NCI-H446 (cell line): ENCODE measurements at regions not wholly inside any gene's neighbourhood (a gene's known extent, or its start where the extent isn't known, plus 50 kb on each side); places are given as distances from the start of the nearest gene placed in this dataset.
A peak's percentile ranks its signal among the peaks of the same experiment; 100 is the strongest.
"Not testable (repeated sequence)": the region's sequence is repeated elsewhere in the genome, so short reads cannot be mapped to it uniquely, and the experiment has no call there.

Experiments used
- DNase-seq, 2 experiments: peaks; one replicate each; lab custom pipeline; 2025; lab: John Stamatoyannopoulos, UW

GRCh38 chr11:86861810-86862209 is 61.5 kb downstream of the PRSS23 start:
- no peak for DNase-seq

GRCh38 chr11:86863476-86863875 is 63.1 kb downstream of the PRSS23 start:
- DNase-seq, result no peak

DNA sequence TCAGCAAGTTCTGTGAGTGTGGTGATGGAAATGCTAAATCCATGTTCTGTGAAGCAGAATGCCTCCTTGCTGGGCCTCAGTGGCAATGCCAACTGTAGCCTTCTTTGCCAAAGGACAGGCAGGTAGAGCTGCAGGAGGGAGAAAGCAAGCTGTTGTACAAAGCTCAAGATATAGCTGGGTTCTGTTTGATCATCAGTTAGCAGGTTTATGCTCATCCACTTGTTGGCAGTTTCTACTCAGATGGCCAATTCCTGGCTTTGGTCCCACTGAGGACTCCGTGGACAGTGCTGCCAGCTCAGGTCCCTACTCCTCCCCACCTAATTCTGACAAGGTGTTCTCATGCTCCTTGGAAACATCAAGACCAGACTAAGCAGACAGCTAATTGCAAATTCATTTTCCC is 65.1 kb downstream of the PRSS23 start:
- peak in 1 of 2 experiments; percentile 40 for DNase-seq

DNA sequence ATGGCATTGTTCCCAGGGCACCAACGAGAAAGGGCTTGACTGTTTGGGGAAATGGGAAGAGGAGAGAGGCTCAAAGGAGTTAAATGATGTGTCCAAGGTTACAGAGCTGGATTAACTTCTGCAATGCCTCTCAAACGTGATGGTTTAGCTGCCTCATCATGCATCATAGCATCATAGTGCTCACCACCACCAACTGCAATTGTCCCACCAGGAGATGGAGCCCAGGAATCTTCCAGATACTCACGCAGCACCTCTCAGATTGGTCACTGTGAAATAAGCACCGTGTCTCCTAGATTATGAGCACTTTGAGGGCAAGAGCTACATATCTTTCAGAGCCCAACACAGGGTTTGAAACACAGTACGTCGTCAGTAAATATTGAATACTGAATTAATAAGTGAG is 69.2 kb downstream of the PRSS23 start:
- DNase-seq, result no peak

DNA sequence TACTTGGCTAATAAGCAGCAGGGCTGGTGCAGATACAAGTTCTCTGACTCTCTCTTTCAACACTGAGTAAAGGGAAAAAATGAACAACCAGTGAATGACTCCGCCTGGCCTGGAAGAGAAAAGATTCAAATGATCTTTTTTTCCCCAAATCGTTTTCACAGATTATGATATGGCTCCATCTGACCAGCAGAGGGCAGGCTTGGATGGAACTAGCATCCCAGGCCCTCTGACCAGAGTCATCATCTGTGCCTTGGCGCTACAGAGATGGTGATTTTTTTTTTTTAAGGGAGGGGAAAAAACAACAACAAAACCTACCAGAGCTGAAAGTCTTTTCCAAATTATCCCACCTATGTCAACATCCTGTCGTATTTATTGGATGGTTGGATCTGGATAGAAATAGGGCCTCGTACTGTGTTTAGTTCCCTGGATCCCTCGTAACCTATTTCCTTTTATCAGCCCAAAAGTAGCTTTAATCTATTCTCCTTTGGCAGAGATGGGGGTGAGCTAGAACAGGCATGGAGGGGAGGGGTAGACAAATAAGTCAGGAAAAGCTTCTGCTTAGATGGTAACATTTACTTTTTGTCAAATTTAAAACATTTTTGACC is 69.7 kb downstream of the PRSS23 start:
- peak; percentile 52 to 73 for DNase-seq

GRCh38 chr11:86873573-86874083 is 73.3 kb downstream of the PRSS23 start:
- no peak for DNase-seq

DNA sequence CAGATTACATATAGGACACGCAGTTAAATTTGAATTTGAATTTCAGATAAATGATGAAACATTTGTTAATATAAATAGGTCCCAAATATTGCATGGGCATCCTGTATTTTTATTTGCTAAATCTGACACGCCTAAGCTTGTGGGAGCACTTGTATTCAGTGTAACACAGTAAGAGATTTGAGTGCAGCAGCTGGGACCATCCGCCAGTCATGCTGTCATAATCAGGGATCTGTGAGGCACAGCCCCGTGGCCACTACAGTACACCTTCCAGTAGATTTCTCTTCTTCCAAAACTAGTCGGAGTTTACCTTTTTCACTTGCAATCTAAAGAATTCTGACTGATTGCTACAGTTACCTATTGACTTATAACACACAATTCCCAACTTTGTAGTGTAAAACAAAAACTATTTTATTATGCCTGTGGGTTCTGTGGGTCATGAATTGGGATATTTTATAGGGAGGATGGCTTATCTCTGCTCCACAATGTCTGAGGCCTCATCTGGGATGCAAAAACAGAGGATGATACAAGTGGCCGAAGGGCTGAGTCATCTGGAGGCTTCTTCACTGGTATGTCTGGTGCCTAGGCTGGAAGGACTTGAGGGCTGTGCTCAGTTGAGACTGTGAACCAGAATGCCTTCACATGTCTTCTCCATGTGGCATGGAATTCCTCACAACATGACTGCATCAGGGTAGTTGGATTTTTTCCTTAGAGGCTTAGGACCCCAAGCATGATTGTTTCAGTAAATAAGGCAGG is 74.1 kb downstream of the PRSS23 start:
- DNase-seq, result no peak

DNA sequence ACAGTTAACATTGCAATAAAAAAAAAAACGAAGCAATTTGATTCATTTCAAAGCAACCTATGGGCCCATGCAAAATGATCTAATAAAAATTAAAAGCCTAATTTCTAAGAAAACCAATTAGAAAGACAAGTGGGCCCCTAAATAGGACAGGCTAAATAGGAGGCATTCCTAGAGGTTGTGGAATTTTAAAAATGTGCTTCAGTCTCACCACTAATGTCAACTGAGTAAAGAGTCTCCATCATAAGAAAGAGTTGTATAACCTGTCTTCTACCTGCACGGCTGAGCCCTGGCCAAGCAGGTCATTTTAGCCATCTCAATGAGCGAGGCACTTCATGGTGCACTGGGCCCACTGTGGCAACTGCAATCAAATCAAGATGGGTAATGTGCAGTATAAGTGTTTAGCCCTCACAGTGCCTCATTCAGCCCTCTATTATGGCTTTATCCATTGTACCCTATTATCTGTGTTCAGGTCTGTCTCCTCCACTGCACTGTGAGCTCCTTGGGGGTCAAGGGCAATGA is 76.4 kb downstream of the PRSS23 start:
- no peak for DNase-seq

DNA sequence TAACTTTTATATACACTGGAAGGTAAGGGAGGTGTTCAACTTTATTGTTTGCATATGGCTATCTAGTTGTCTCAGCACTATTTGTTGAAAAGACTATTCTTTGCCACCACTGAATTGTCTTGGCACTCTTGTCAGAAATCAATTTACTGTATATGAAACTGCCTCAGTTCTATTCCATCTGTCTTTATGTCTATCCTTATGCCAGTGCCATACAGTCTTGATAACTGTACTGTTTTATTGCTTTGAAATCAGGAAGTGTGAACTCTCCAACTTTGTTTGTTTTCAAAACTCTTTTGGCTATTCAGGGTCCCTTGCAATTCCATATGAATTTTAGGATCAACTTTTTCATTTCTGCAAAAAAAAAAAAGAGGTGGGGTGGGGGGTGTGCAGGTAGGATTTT is 77.2 kb downstream of the PRSS23 start:
- DNase-seq, result peak in 1 of 2 experiments; percentile 5

DNA sequence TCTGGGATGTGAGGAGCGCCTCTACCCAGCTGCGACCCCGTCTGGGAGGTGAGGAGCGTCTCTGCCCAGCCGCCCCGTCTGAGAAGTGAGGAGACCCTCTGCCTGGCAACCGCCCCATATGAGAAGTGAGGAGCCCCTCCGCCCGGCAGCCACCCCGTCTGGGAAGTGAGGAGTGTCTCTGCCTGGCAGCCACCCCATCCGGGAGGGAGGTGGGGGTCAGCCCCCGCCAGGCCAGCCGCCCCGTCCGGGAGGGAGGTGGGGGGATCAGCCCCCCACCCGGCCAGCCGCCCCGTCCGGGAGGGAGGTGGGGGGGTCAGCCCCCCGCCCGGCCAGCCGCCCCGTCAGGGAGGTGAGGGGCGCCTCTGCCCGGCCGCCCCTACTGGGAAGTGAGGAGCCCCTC is 76.0 kb downstream of the FZD4 start:
- DNase-seq, result not testable (repeated sequence)

- DNase-seq, result peak in 1 of 2 experiments; percentile 12
These were observed 69.9 kb downstream of the FZD4 start for GRCh38 chr11:86885311-86885710.

- peak; percentile 20 to 37 for DNase-seq
These were observed 66.8 kb downstream of the FZD4 start for GRCh38 chr11:86888164-86889000.

GRCh38 chr11:86889001-86889341 is 66.2 kb downstream of the FZD4 start:
- no peak for DNase-seq

DNA sequence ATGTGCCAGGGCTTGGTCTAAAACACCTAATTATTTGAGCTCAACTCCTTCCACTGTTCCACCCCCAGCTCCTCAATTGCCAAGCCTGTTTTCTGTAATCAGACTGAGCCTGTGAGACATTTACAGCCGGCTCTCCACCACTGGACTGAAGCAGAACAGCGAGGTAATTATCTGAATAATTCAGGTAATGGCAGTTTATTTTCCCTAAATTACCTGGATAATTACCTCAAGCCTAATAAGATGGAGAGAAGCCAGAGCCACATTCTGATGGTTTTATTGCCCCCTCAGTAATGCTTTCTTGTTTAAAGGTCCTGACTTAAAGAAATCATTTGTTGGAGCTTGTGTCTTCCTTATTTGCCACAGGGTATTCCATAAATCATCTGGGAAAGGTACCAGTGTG is 64.2 kb downstream of the FZD4 start:
- no peak for DNase-seq

DNA sequence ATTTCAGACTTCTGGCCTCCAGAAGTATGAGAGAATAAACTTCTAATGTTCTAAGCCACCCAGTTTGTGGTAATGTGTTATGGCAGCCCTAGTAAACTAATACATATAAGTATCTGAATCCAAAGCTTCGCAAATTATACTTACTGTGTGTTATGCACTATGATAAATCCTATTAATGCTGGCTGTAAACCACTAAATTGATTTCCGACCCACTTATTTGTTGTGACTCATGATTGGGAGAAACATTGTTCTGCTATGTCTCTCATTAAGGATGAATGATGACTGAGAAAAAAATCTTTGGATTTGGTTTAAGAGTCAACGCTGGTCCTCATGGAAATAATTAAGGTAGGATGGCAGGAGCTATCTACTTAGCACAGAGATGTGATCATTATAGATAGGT is 62.0 kb downstream of the FZD4 start:
- DNase-seq, result no peak
